ENCODE measurements at regions not wholly inside any gene's neighbourhood (a gene's known extent, or its start where the extent isn't known, plus 50 kb on each side); places are given as distances from the start of the nearest gene placed in this dataset.

- no peaks in the 10 kb centered on the region for H3K27me3 ChIP-seq (ENCODE audit: control insufficient read depth in 2 of 2, insufficient read depth in 2 of 2, low read length in 2 of 2)
- H3K9me3 Mint-ChIP-seq = peaks cover 0 to 2% (median 0%) of the 10 kb centered on the region in 7 donors
- H3K79me2 ChIP-seq (ENCODE audit: insufficient read depth, low read length) = no peaks in the 10 kb centered on the region
- H3K27ac Mint-ChIP-seq = peak overlapping the region in 1 of 7 donors; percentile 16
- no peak for TF ChIP-seq CTCF (IDR thresholded peaks at IDR 0.05)
- H3K4me1 Mint-ChIP-seq = peaks cover 22% of the 10 kb centered on the region
- no peaks in the 10 kb centered on the region for H3K9me3 ChIP-seq (replicated peaks in 1 of 2; ENCODE audit: control insufficient read depth in 1 of 2, insufficient read depth in 1 of 2, low read length in 2 of 2)
- H3K36me3 Mint-ChIP-seq = no peaks in the 10 kb centered on the region
- intact Hi-C loops (cut with micrococcal nuclease) = no loop called here
- no peak for DNase-seq
- no CpG with 5 or more reads among the region's 2 CpGs for WGBS (ENCODE audit: insufficient coverage)
- no peak overlapping the region for H3K4me3 ChIP-seq (replicated peaks in 1 of 3; ENCODE audit: low read depth in 2 of 3, low read length in 3 of 3)
- H3K4me1 ChIP-seq (ENCODE audit: control insufficient read depth in 1 of 2, insufficient read depth in 2 of 2, low read length in 2 of 2) = peaks cover 6 to 19% of the 10 kb centered on the region in 2 donors
- no peak overlapping the region for H3K4me3 Mint-ChIP-seq
- no peaks in the 10 kb centered on the region for H3K36me3 ChIP-seq (replicated peaks in 1 of 2; ENCODE audit: control insufficient read depth in 1 of 2, insufficient read depth in 2 of 2, low read length in 2 of 2)
- no peak overlapping the region for H3K9ac ChIP-seq (ENCODE audit: insufficient read depth, low read length, poor library complexity, severe bottlenecking)
- no peak overlapping the region for H2AFZ ChIP-seq (ENCODE audit: insufficient read depth, low read depth, low read length, poor library complexity, severe bottlenecking)
- H3K4me2 ChIP-seq (replicated peaks; ENCODE audit: extremely low read depth, low read length, poor library complexity, severe bottlenecking) = no peak overlapping the region
- no peak overlapping the region for H3K27ac ChIP-seq (ENCODE audit: low read depth in 1 of 2, low read length in 2 of 2)
- no peaks in the 10 kb centered on the region for H4K20me1 ChIP-seq (ENCODE audit: insufficient read depth, low read length)
- peaks cover 0 to 2% (median 1%) of the 10 kb centered on the region in 3 donors for H3K27me3 Mint-ChIP-seq (ENCODE audit: low read depth in 3 of 3)
These were observed 103.3 kb upstream of the DST start for GRCh38 chr6:56745971-56746370.

DNA sequence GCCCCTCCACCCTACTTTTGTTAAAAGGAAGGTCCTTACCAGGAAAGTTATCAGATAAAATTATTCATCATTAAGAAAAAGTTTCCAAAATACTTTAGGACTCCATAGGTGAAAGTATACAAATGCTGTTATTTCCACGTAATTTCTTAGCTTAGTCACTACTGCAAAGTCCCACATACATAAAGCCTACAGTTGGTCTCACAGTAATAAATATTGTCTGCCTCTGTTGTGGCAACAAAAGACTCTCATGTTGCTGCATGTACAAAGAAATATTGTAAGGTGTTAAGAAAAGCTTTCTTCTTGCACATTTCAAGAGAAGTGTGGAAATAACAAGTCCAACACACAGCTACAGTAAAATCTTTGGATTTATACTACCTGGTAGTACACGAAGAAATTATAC, 102.4 kb upstream of the DST start:
- H3K27ac Mint-ChIP-seq = no peak overlapping the region

More for the DNA sequence above, 102.4 kb upstream of the DST start:
- no peaks in the 10 kb centered on the region for H3K9me3 ChIP-seq (replicated peaks in 1 of 2; ENCODE audit: control insufficient read depth in 1 of 2, insufficient read depth in 1 of 2, low read length in 2 of 2)
- H3K36me3 ChIP-seq (replicated peaks in 1 of 2; ENCODE audit: control insufficient read depth in 1 of 2, insufficient read depth in 2 of 2, low read length in 2 of 2) = no peaks in the 10 kb centered on the region
- WGBS (ENCODE audit: insufficient coverage) = no CpG with 5 or more reads among the region's 2 CpGs
- H4K20me1 ChIP-seq (ENCODE audit: insufficient read depth, low read length) = no peaks in the 10 kb centered on the region
- H3K27me3 Mint-ChIP-seq (ENCODE audit: low read depth in 3 of 3) = peaks cover 0 to 1% (median 0%) of the 10 kb centered on the region in 3 donors
- no peak overlapping the region for H3K9ac ChIP-seq (ENCODE audit: insufficient read depth, low read length, poor library complexity, severe bottlenecking)
- H3K27ac ChIP-seq (ENCODE audit: low read depth in 1 of 2, low read length in 2 of 2) = no peak overlapping the region
- H3K4me3 Mint-ChIP-seq = no peak overlapping the region
- peaks cover 24% of the 10 kb centered on the region for H3K4me1 Mint-ChIP-seq
- intact Hi-C loops (cut with micrococcal nuclease) = no loop called here
- H3K36me3 Mint-ChIP-seq = no peaks in the 10 kb centered on the region
- peaks cover 6 to 20% of the 10 kb centered on the region in 2 donors for H3K4me1 ChIP-seq (ENCODE audit: control insufficient read depth in 1 of 2, insufficient read depth in 2 of 2, low read length in 2 of 2)
- no peak for DNase-seq
- H3K4me2 ChIP-seq (replicated peaks; ENCODE audit: extremely low read depth, low read length, poor library complexity, severe bottlenecking) = no peak overlapping the region
- peaks cover 0 to 2% (median 0%) of the 10 kb centered on the region in 7 donors for H3K9me3 Mint-ChIP-seq
- TF ChIP-seq CTCF (IDR thresholded peaks at IDR 0.05) = no peak
- no peaks in the 10 kb centered on the region for H3K79me2 ChIP-seq (ENCODE audit: insufficient read depth, low read length)
- no peak overlapping the region for H3K4me3 ChIP-seq (replicated peaks in 1 of 3; ENCODE audit: low read depth in 2 of 3, low read length in 3 of 3)
- H3K27me3 ChIP-seq (ENCODE audit: control insufficient read depth in 2 of 2, insufficient read depth in 2 of 2, low read length in 2 of 2) = no peaks in the 10 kb centered on the region
- H2AFZ ChIP-seq (ENCODE audit: insufficient read depth, low read depth, low read length, poor library complexity, severe bottlenecking) = no peak overlapping the region
